ENCODE measurements at regions not wholly inside any gene's neighbourhood (a gene's known extent, or its start where the extent isn't known, plus 50 kb on each side); places are given as distances from the start of the nearest gene placed in this dataset.

GRCh38 chr7:97576043-97576442, 155.8 kb upstream of the TAC1 start:
- Histone ChIP-seq H3K4me3 (ENCODE audit: low read depth in 1 of 3, low read length in 3 of 3) (no peak overlapping the region), H3K9me3 (ENCODE audit: control insufficient read depth in 4 of 4, low read length in 3 of 4) (no peaks in the 10 kb centered on the region), H3K27me3 (ENCODE audit: control insufficient read depth in 4 of 4, insufficient read depth in 4 of 4, low read length in 3 of 4) (no peaks in the 10 kb centered on the region), H3K9ac (ENCODE audit: low read depth in 1 of 2, low read length in 2 of 2) (no peak overlapping the region), H3K4me1 (ENCODE audit: control insufficient read depth in 4 of 4, insufficient read depth in 4 of 4, low read length in 3 of 4) (no peaks in the 10 kb centered on the region), H3K36me3 (ENCODE audit: control insufficient read depth in 4 of 4, insufficient read depth in 3 of 4, low read depth in 1 of 4, low read length in 3 of 4) (no peaks in the 10 kb centered on the region), H3K27ac (ENCODE audit: low read depth in 1 of 2, low read length in 2 of 2) (no peak overlapping the region)
- DNase-seq (ENCODE audit: low spot score): no peak
- TF ChIP-seq RXRA (IDR thresholded peaks at IDR 0.05): no peak
- TF ChIP-seq FOXA1 (IDR thresholded peaks at IDR 0.05): no peak
- TF ChIP-seq JUND (IDR thresholded peaks at IDR 0.05): no peak
- TF ChIP-seq MAX (IDR thresholded peaks at IDR 0.05): no peak
- no peak for TF ChIP-seq ZBTB33 (IDR thresholded peaks at IDR 0.05)

GRCh38 chr7:97578225-97578624, 153.7 kb upstream of the TAC1 start:
- Histone ChIP-seq H3K27me3 (ENCODE audit: control insufficient read depth in 4 of 4, insufficient read depth in 4 of 4, low read length in 3 of 4) (no peaks in the 10 kb centered on the region), H3K27ac (ENCODE audit: low read depth in 1 of 2, low read length in 2 of 2) (no peak overlapping the region), H3K9me3 (ENCODE audit: control insufficient read depth in 4 of 4, low read length in 3 of 4) (no peaks in the 10 kb centered on the region), H3K9ac (ENCODE audit: low read depth in 1 of 2, low read length in 2 of 2) (no peak overlapping the region), H3K4me3 (ENCODE audit: low read depth in 1 of 3, low read length in 3 of 3) (no peak overlapping the region), H3K4me1 (ENCODE audit: control insufficient read depth in 4 of 4, insufficient read depth in 4 of 4, low read length in 3 of 4) (no peaks in the 10 kb centered on the region), H3K36me3 (ENCODE audit: control insufficient read depth in 4 of 4, insufficient read depth in 3 of 4, low read depth in 1 of 4, low read length in 3 of 4) (no peaks in the 10 kb centered on the region)
- no peak for TF ChIP-seq YY1 (IDR thresholded peaks at IDR 0.05)
- no peak for TF ChIP-seq ATF3 (IDR thresholded peaks at IDR 0.05)
- TF ChIP-seq REST (IDR thresholded peaks at IDR 0.05): no peak
- no peak for TF ChIP-seq SP1 (IDR thresholded peaks at IDR 0.05)
- no peak for TF ChIP-seq CTCF (IDR thresholded peaks at IDR 0.05; ENCODE audit: low read depth, low read length, missing input control)
- no peak for TF ChIP-seq RAD21 (IDR thresholded peaks at IDR 0.05)
- no peak for TF ChIP-seq MAX (IDR thresholded peaks at IDR 0.05)
- TF ChIP-seq EGR1 (IDR thresholded peaks at IDR 0.05; ENCODE audit: low read depth in 2 of 2): no peak
- TF ChIP-seq RXRA (IDR thresholded peaks at IDR 0.05): no peak
- no peak for TF ChIP-seq HNF4G (IDR thresholded peaks at IDR 0.05)
- TF ChIP-seq NR2F2 (IDR thresholded peaks at IDR 0.05): no peak
- TF ChIP-seq ZBTB33 (IDR thresholded peaks at IDR 0.05): no peak
- TF ChIP-seq TAF1 (conservative IDR thresholded peaks at IDR 0.05): no peak
- no peak for TF ChIP-seq JUND (IDR thresholded peaks at IDR 0.05)
- no peak for TF ChIP-seq GABPA (IDR thresholded peaks at IDR 0.05 in 1 of 2, conservative IDR thresholded peaks at IDR 0.05 in 1 of 2)
- no peak for TF ChIP-seq HNF4A (conservative IDR thresholded peaks at IDR 0.05)
- TF ChIP-seq FOXA1 (IDR thresholded peaks at IDR 0.05): no peak
- TF ChIP-seq FOXA2 (IDR thresholded peaks at IDR 0.05): no peak
- WGBS: 83% methylated on average over 5 of the region's 5 CpGs
- no peak for DNase-seq (ENCODE audit: low spot score)

Data from liver (tissue), 8 donors.